Stimulated activated naive CD8-positive, alpha-beta T cell treated with anti-CD3 and anti-CD28 coated beads, Interleukin-15, amount 100 ng/mL, for 72 hours (primary cell): ENCODE measurements at regions not wholly inside any gene's neighbourhood (a gene's known extent, or its start where the extent isn't known, plus 50 kb on each side); places are given as distances from the start of the nearest gene placed in this dataset.

Experiments
- ATAC-seq: fragments of 150-1000 bp; cut with Tn5 transposase; 2 replicates; pipeline ENCODE4 v1.10.0; 2021; ENCODE audit warnings: mild to moderate bottlenecking, moderate library complexity
- DNase-seq, 2 donors: peaks; one replicate each; pipeline ENCODE4 v3.0.0; 2021 to 2022
- H3K27ac Mint-ChIP-seq, 2 donors: one replicate each; pipeline ENCODE4 v1.8.0; 2022; ENCODE audit warnings: mild to moderate bottlenecking in 2 of 2, mixed read lengths in 2 of 2, moderate library complexity in 2 of 2
- H3K27me3 Mint-ChIP-seq: one replicate; pipeline ENCODE4 v1.8.0; 2022; ENCODE audit warnings: mixed read lengths
- H3K4me1 Mint-ChIP-seq: one replicate; pipeline ENCODE4 v1.8.0; 2022; ENCODE audit warnings: mild to moderate bottlenecking, mixed read lengths
- H3K4me3 Mint-ChIP-seq, 2 donors: one replicate each; pipeline ENCODE4 v1.8.0; 2022; ENCODE audit warnings: mild to moderate bottlenecking in 2 of 2, mixed read lengths in 2 of 2, moderate library complexity in 1 of 2
- H3K9me3 Mint-ChIP-seq, 2 donors: one replicate each; pipeline ENCODE4 v1.8.0; 2022; ENCODE audit warnings: mixed read lengths in 2 of 2

DNA sequence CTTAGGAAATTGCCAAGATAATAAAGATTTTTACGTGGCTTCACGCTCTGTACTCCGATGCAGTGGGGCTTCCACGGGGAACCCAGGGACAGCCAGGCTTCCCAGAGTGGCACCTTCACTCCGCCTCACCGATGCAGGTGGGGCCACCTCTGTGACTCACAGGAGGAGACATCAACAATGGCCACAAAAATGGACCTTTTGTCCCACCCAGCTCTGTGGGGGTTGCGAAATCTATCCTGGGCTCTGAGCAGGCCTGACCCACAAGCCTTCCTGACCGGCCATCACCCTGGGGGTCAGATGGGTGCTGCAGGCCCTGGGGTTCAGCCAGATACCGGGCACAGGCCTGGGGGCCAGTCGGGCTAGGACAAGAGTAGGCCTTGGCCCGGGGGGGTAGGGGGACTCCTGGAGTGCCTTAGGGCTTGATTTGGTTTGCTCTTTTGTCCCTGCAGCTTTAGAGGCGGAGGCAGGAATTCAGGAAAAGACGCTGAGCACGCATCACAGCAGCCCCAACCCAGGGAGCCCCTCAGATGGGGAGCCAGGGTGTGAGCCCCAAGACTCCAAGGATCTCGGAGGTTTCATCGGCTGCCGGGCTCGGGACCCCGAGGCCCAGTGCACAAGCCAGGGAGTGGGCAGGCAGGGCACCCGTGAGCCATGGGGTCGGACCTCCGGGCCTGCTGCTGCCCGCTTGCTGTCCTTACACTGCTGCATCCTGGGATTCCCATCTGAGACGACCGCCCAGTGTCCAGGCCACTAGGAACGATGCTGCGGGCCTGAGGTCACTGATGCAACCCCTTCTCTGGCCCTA is 136.5 kb upstream of the NKX1-1 start:
- Mint-ChIP-seq H3K27me3 (peaks cover 7% of the 10 kb centered on the region), H3K4me3 (no peak overlapping the region), H3K4me1 (peaks cover 12% of the 10 kb centered on the region), H3K9me3 (no peaks in the 10 kb centered on the region), H3K27ac (no peak overlapping the region)
- ATAC-seq (no peak), DNase-seq (no peak)

DNA sequence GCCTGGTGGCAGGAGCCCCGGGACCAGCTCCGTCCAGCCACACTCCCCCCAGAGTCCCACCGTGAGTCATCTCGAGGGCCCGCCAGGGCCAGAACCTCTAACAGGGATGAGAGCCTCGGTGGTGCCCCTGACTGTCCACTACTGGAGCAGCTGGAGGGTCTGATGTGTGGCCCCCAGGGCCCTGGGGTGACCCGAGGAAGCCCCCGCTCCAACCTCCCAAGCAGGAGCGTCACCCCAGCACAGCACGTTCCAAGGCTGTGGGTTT is 135.9 kb upstream of the NKX1-1 start:
- Mint-ChIP-seq H3K4me3 (no peak overlapping the region), H3K4me1 (peaks cover 7% of the 10 kb centered on the region)
- DNase-seq, result no peak

GRCh38 chr4:1541449-1542225 is 135.4 kb upstream of the NKX1-1 start:
- no peaks in the 10 kb centered on the region for H3K9me3 Mint-ChIP-seq
- ATAC-seq (no peak), DNase-seq (no peak)
- no peak overlapping the region for H3K4me3 Mint-ChIP-seq
- peaks cover 5% of the 10 kb centered on the region for H3K4me1 Mint-ChIP-seq
- no peak overlapping the region for H3K27ac Mint-ChIP-seq
- no peaks in the 10 kb centered on the region for H3K27me3 Mint-ChIP-seq

More for the DNA sequence above, 135.9 kb upstream of the NKX1-1 start:
- Mint-ChIP-seq H3K27ac (no peak overlapping the region), H3K27me3 (peaks cover 2% of the 10 kb centered on the region), H3K9me3 (no peaks in the 10 kb centered on the region)
- ATAC-seq, result no peak

GRCh38 chr4:1540601-1541375 is 134.5 kb upstream of the NKX1-1 start:
- no peak for ATAC-seq
- Mint-ChIP-seq H3K9me3 (no peaks in the 10 kb centered on the region), H3K4me3 (no peak overlapping the region)

DNA sequence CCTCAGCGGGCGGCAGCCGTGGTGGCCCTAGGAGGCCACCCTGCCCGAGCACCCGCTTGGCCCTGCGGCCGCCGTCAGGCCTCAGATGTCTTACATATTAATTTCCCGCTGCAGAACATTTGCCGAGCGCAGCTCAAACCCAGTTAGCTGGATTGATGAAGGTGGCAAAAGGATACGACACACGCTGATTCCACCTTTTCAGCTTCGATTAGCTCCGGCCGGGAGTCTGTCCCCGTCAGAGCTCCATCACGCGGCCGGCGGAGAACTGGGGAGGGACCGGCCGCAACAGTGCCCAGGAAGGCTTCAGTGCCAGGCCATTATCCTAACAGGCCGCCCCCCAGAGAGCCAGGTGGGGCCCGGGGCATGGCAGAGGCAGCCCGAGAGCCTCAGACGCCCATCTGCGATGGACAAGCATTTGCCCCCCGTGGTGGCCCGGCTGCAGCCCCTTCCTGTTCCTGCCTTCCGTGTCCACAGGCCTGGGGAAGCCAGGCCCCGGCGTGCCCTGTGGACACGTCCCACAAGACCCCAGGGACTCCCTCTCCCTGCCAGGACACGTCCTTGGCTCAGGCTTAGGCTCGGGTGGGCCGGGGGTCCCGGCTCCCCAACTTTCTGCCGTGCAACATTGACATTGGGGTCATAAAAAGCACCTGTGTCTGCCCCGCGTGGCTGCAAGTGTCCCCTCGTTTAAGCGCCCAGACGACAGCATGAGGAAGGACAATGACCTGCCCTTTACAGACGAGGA is 133.8 kb upstream of the NKX1-1 start:
- Mint-ChIP-seq H3K4me1 (peaks cover 5% of the 10 kb centered on the region), H3K27ac (no peak overlapping the region)
- no peak for ATAC-seq

More at GRCh38 chr4:1540601-1541375, 134.5 kb upstream of the NKX1-1 start:
- Mint-ChIP-seq H3K27me3 (no peaks in the 10 kb centered on the region), H3K4me1 (peaks cover 5% of the 10 kb centered on the region), H3K27ac (peak overlapping the region in 1 of 2 donors; percentile 67)
- no peak for DNase-seq

GRCh38 chr4:1538941-1539772 is 132.9 kb upstream of the NKX1-1 start:
- no peak overlapping the region for H3K4me3 Mint-ChIP-seq
- H3K9me3 Mint-ChIP-seq, result no peaks in the 10 kb centered on the region
- H3K27me3 Mint-ChIP-seq, result peaks cover 8% of the 10 kb centered on the region
- H3K4me1 Mint-ChIP-seq, result no peaks in the 10 kb centered on the region
- DNase-seq (no peak), ATAC-seq (no peak)
- no peak overlapping the region for H3K27ac Mint-ChIP-seq

More for the DNA sequence above, 133.8 kb upstream of the NKX1-1 start:
- Mint-ChIP-seq H3K4me3 (no peak overlapping the region), H3K27me3 (no peaks in the 10 kb centered on the region), H3K9me3 (no peaks in the 10 kb centered on the region)
- no peak for DNase-seq

- no peaks in the 10 kb centered on the region for H3K9me3 Mint-ChIP-seq
- H3K27me3 Mint-ChIP-seq, result peaks cover 19% of the 10 kb centered on the region
- ATAC-seq (peak; percentile 11), DNase-seq (no peak)
- H3K27ac Mint-ChIP-seq, result no peak overlapping the region
- no peak overlapping the region for H3K4me3 Mint-ChIP-seq
- H3K4me1 Mint-ChIP-seq, result no peaks in the 10 kb centered on the region
Measured at GRCh38 chr4:1538096-1538410, 131.8 kb upstream of the NKX1-1 start.

DNA sequence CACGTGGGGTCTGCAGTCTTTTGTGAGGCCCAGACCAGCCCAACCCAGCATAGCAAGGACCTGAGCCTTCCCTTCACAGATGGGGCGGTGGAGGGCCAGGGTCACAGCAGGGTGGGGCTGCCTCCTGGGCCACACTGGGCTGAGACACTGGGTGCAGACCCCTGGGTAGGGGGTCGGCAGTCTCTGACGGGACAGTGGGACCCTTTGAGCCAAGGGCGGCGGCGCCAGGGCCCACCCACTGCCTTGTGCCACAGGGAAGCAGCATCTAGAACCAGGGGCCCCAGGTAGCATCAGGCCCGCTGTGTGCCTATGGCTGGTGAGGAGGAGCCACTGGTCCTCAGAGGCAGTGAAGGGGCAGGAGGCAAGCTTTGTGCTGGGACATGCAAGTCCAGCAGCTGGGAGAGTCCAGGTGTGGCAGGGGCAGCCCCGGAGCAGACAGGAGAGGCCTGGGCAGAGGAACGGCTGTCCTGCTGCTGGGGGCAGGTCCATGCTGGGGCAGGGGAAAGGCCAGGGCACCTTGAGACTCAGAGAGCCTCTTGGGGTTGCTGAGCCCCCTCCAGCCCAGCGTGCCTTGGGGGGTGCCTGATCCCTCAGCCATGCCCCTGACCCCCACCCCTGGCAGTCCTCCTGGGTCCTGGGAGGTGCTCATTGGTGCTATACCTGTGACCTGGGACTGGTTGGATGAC is 131.3 kb upstream of the NKX1-1 start:
- no peaks in the 10 kb centered on the region for H3K9me3 Mint-ChIP-seq
- ATAC-seq, result peak; percentile 26

DNA sequence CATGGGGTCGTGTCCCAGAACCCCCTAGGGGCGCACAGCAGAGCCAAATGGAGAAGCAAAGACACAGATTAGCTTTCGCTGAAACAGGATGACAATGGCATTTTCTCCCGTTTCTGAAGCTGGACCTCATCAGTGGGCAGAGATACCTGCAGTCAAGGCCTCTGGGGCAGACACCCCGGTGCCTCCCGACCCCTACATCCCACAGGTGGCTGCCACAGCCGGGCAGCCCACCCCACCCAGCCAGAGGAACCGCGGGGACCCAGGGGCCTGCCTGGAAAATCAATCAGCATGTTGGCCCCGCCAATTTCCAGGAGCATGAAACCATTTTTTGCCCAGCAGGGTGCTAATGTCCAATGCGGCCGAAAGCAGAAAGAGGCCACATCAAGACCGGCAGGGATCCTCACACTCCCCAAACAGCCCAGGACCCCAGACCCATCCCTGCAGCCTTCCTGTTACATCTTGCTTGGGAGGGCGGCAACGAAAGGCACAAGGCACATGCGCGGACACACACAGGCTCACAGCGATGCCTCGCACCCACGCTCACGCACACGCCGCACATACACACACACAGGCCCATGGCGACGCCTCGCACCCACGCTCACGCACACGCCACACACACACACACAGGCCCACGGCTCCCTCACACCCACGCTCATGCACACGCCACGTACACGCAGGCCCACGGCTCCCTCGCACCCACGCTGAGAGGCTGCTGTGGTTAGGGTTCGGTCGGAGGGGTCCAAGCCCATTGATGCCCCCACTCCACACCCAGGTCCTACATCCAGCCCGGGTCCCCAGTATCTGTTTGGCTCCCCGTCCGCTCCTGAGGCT is 130.6 kb upstream of the NKX1-1 start:
- no peaks in the 10 kb centered on the region for H3K9me3 Mint-ChIP-seq
- H3K27me3 Mint-ChIP-seq, result peaks cover 24% of the 10 kb centered on the region
- no peaks in the 10 kb centered on the region for H3K4me1 Mint-ChIP-seq
- ATAC-seq, result no peak
- no peak for DNase-seq
- H3K27ac Mint-ChIP-seq, result no peak overlapping the region
- H3K4me3 Mint-ChIP-seq, result no peak overlapping the region

More for the DNA sequence above, 131.3 kb upstream of the NKX1-1 start:
- H3K27ac Mint-ChIP-seq, result peak overlapping the region in 1 of 2 donors; percentile 67
- H3K4me1 Mint-ChIP-seq, result no peaks in the 10 kb centered on the region
- peaks cover 21% of the 10 kb centered on the region for H3K27me3 Mint-ChIP-seq
- no peak for DNase-seq
- no peak overlapping the region for H3K4me3 Mint-ChIP-seq

DNA sequence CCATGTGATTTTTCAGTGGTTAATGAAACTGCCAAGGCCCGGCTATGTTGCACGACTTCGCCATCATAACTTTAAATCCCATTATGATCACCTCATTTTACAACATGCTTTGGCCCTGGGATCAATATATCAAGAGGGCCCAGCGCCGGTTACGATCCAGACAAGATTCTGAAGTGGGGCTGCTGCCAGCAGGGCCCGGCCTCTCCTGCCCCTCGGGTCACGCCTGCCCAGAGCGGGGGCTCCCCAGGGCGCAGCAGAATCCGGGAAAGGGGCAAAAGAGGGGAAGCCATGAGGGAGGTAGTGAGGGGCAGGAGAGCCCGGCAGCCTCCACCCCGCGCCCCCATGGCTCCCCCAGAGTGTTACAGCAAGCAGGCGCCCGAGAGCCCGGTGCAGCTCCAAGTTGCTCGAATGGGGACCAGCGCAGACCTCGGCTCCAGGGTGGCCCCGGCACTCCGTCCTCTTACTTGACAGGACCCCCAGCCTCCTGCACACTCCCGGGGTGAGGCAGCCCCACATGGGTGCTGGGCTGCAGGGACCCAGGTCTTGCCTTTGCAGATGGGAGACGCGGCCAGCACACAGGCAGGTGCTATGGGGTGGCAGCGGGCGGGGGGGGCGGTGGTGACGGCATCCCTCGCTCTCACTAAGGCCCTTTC is 129.8 kb upstream of the NKX1-1 start:
- Mint-ChIP-seq H3K27ac (no peak overlapping the region), H3K27me3 (peaks cover 32% of the 10 kb centered on the region), H3K4me1 (no peaks in the 10 kb centered on the region), H3K4me3 (no peak overlapping the region), H3K9me3 (no peaks in the 10 kb centered on the region)
- ATAC-seq, result no peak
- DNase-seq, result no peak

- peaks cover 40% of the 10 kb centered on the region for H3K27me3 Mint-ChIP-seq
- no peak for ATAC-seq
- H3K9me3 Mint-ChIP-seq, result no peaks in the 10 kb centered on the region
- DNase-seq, result no peak
- H3K4me3 Mint-ChIP-seq, result no peak overlapping the region
- no peaks in the 10 kb centered on the region for H3K4me1 Mint-ChIP-seq
- no peak overlapping the region for H3K27ac Mint-ChIP-seq
Measured at GRCh38 chr4:1534876-1535526, 128.8 kb upstream of the NKX1-1 start.

DNA sequence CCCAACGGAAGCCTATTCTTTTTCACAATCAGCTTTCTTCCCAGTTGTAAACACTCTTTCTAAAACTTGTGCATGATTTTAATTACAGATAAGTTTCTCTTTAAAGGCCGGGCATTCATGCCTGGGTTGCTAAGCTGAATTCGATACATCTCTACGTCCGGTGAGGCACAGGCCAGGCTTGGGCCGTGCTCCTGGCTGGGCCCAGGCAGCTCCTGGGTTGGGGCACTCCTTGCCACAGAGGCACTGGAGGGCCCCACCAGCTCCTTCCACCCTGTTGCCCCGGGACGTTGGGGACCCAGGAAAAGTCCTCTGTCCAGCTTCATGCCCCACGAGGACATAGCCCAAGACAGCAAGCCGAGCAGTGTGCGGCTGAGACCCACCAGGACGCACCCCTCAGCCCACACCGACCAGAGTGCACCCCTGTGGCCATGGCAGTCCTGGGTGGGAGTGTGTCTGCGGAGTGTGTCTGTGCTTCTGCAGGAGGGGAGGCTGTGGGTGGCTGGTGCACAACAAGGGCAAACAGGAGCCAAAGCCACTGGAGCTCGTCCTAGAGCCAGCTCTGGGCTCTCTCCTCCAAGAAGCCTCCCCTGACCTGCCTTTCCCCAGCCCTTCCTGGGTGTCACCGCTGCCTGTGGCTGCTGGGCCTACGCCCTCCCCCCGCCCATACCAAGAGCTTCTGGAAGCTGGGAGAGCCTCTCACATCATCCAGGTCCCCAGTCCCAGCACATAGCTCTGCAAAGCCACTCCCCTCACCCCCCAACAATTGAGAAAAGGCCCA is 128.0 kb upstream of the NKX1-1 start:
- Mint-ChIP-seq H3K27me3 (peaks cover 44% of the 10 kb centered on the region), H3K27ac (peak overlapping the region in 1 of 2 donors; percentile 85), H3K4me1 (no peaks in the 10 kb centered on the region), H3K9me3 (no peaks in the 10 kb centered on the region), H3K4me3 (no peak overlapping the region)
- ATAC-seq (no peak), DNase-seq (no peak)
